GM12878 (cell line): ENCODE measurements at regions not wholly inside any gene's neighbourhood (a gene's known extent, or its start where the extent isn't known, plus 50 kb on each side); places are given as distances from the start of the nearest gene placed in this dataset.

Source experiments
- ATAC-seq: fragments of 200-7000 bp; cut with Tn5 transposase; 3 replicates; pipeline ENCODE4 v1.9.1; 2020; ENCODE audit warnings: mild to moderate bottlenecking, moderate library complexity
- BruUV-seq: library from RNA; stranded (reverse); fragments of 400-500 nt; replicated peaks from 2 replicates; lab custom pipeline; 2021; lab: Mats Ljungman, UMichigan
- CTCF ChIA-PET: fragments of 300-600 bp; sonication (Branson Sonifier 250); formaldehyde crosslinking; extraction: SDS; loops from one replicate; lab custom pipeline; 2021; ENCODE audit warnings: inconsistent platforms; lab: Yijun Ruan, JAX
- POLR2A ChIA-PET: fragments of 350-600 bp; formaldehyde crosslinking; extraction: SDS; loops from one replicate; lab custom pipeline; 2021; ENCODE audit warnings: inconsistent platforms; lab: Charles Lee
- RAD21 ChIA-PET: fragments of 300-600 bp; sonication (Branson Sonifier 250); formaldehyde crosslinking; loops from one replicate; lab custom pipeline; 2023; ENCODE audit warnings: antibody characterized with exemption; ENCODE audit not compliant: unreplicated experiment; lab: Charles Lee
- SMC1A ChIA-PET: fragments of 300-600 bp; sonication (Branson Sonifier 250); formaldehyde crosslinking; loops from one replicate; lab custom pipeline; 2023; ENCODE audit not compliant: unreplicated experiment, uncharacterized antibody; lab: Charles Lee
- DNase-seq: peaks from one replicate; pipeline ENCODE4 v3.0.0-alpha.2; 2011; ENCODE audit warnings: low read depth, low spot score
- FAIRE-seq: peaks from 3 replicates; lab custom pipeline; 2011; peaks lifted over from hg19 to GRCh38; lab: Jason Lieb, UNC
- H2AFZ ChIP-seq: 2 replicates; pipeline ENCODE4 v1.6.0; 2011; ENCODE audit warnings: low read depth, low read length, control low read depth; ENCODE audit not compliant: control insufficient read depth
- H3K27ac ChIP-seq: 2 replicates; pipeline ENCODE4 v1.5.1; 2011; ENCODE audit warnings: control low read depth; ENCODE audit not compliant: control insufficient read depth, insufficient read depth
- H3K27me3 ChIP-seq, 2 experiments: replicated peaks in 1 of 2; 2 replicates each; pipeline versions ENCODE4 v1.6.0 to v1.6.1; 2011; ENCODE audit warnings: low read length in 1 of 2; ENCODE audit not compliant: control insufficient read depth in 2 of 2, insufficient read depth in 2 of 2
- H3K36me3 ChIP-seq, 2 experiments: 2 replicates each; pipeline ENCODE4 v1.5.1; 2011; ENCODE audit warnings: low read length in 1 of 2; ENCODE audit not compliant: control insufficient read depth in 2 of 2, insufficient read depth in 2 of 2
- H3K4me1 ChIP-seq: 2 replicates; pipeline ENCODE4 v1.6.1; 2011; ENCODE audit warnings: mild to moderate bottlenecking, low read length, moderate library complexity, mixed read lengths; ENCODE audit not compliant: control insufficient read depth, insufficient read depth
- H3K4me2 ChIP-seq: 2 replicates; pipeline ENCODE4 v1.6.0; 2011; ENCODE audit warnings: control low read depth; ENCODE audit not compliant: control insufficient read depth, insufficient read depth
- H3K4me3 ChIP-seq: fragments of 200-600 bp; sonication (generic); 2 replicates; pipeline ENCODE4 v1.5.1; 2016
- H3K79me2 ChIP-seq: 2 replicates; pipeline ENCODE4 v1.6.0; 2011; ENCODE audit warnings: low read length; ENCODE audit not compliant: control insufficient read depth, insufficient read depth
- H3K9ac ChIP-seq: 2 replicates; pipeline ENCODE4 v1.8.0; 2011; ENCODE audit warnings: low read length, control low read depth, mixed read lengths; ENCODE audit not compliant: control insufficient read depth, insufficient read depth
- H3K9me3 ChIP-seq: replicated peaks from 3 replicates; pipeline ENCODE4 v1.5.1; 2011; ENCODE audit warnings: mild to moderate bottlenecking, low read length; ENCODE audit not compliant: control insufficient read depth, insufficient read depth
- H4K20me1 ChIP-seq: 2 replicates; pipeline ENCODE4 v1.6.0; 2011; ENCODE audit not compliant: control insufficient read depth, insufficient read depth
- BCL11A ChIP-seq: IDR thresholded peaks from 2 replicates; pipeline ENCODE4 v1.6.1; 2011; ENCODE audit warnings: low read depth, low read length
- BCLAF1 ChIP-seq: fragments of 450-650 bp; IDR thresholded peaks from 2 replicates; pipeline ENCODE4 v1.6.1; 2017; ENCODE audit warnings: antibody characterized with exemption, mild to moderate bottlenecking, moderate library complexity
- CHD2 ChIP-seq: IDR thresholded peaks from 2 replicates; pipeline ENCODE4 v1.6.1; 2011; ENCODE audit warnings: low read depth, low read length, improper control_type of control experiment, borderline replicate concordance
- CREB1 ChIP-seq: IDR thresholded peaks from 2 replicates; pipeline ENCODE4 v1.6.1; 2012; ENCODE audit warnings: low read depth, mild to moderate bottlenecking, inconsistent platforms
- HDAC2 ChIP-seq: fragments of 200-600 bp; sonication (generic); IDR thresholded peaks from 2 replicates; pipeline ENCODE4 v1.6.1; 2017
- MEF2A ChIP-seq: IDR thresholded peaks from 2 replicates; pipeline ENCODE4 v1.6.1; 2011; ENCODE audit warnings: low read depth, mild to moderate bottlenecking, low read length, moderate library complexity; ENCODE audit not compliant: insufficient read depth
- NR2C1 ChIP-seq: fragments of 450-650 bp; IDR thresholded peaks from 2 replicates; pipeline ENCODE4 v1.6.1; 2017; ENCODE audit warnings: antibody characterized with exemption, mild to moderate bottlenecking, moderate library complexity
- PBX3 ChIP-seq: IDR thresholded peaks from 2 replicates; pipeline ENCODE4 v1.6.1; 2011; ENCODE audit warnings: mild to moderate bottlenecking, low read depth, low read length, moderate library complexity; ENCODE audit not compliant: insufficient replicate concordance
- PKNOX1 ChIP-seq: fragments of 450-650 bp; IDR thresholded peaks from 2 replicates; pipeline ENCODE4 v1.6.1; 2016; ENCODE audit warnings: mild to moderate bottlenecking
- POLR2AphosphoS2 ChIP-seq: IDR thresholded peaks from 2 replicates; pipeline ENCODE4 v1.6.1; 2011; ENCODE audit warnings: low read depth, mild to moderate bottlenecking, low read length, improper control_type of control experiment, moderate library complexity
- RELA ChIP-seq: fragments of 450-650 bp; IDR thresholded peaks from 2 replicates; pipeline ENCODE4 v1.8.0; 2014; ENCODE audit warnings: borderline replicate concordance; ENCODE audit not compliant: partially characterized antibody
- SREBF1 ChIP-seq: IDR thresholded peaks from 2 replicates; pipeline ENCODE4 v1.6.1; 2012; ENCODE audit warnings: mild to moderate bottlenecking, low read length
- WGBS: methylation state at CpG from one replicate; pipeline ENCODE4 v1.1.6; 2016; ENCODE audit warnings: low lambda C conversion rate; ENCODE audit not compliant: insufficient replicate concordance, insufficient coverage; ENCODE audit errors: missing lambda C conversion rate; 5-methylcytosine and 5-hydroxymethylcytosine counted together
- in situ Hi-C: fragments of 300-500 bp; cut with MboI; formaldehyde crosslinking; loops from 9 replicates; pipeline ENCODE4 v1.14.3; 2018; ENCODE audit warnings: mixed read lengths
- intact Hi-C: fragments of 100-400 bp; cut with micrococcal nuclease; formaldehyde crosslinking; loops from one replicate; pipeline ENCODE4 v1.14.2; 2022; ENCODE audit not compliant: unreplicated experiment

GRCh38 chr4:128483041-128483440 is 195.4 kb upstream of the PGRMC2 start:
- H3K4me2 ChIP-seq = no peak overlapping the region
- no peaks in the 10 kb centered on the region for H3K4me1 ChIP-seq
- ChIA-PET SMC1A (no interaction called here), POLR2A (no interaction called here), RAD21 (no interaction called here), CTCF (interaction anchor here (0.6 to 1.1 kb wide), 3 partner anchors 8 to 122 kb away, joined by 3 to 6 read pairs (median 3); no protein-coding TSS in a partner anchor)
- H3K4me3 ChIP-seq = no peak overlapping the region
- H3K27ac ChIP-seq = no peak overlapping the region
- BruUV-seq = no TSS peak
- FAIRE-seq (no peak), DNase-seq (no peak), ATAC-seq (no peak)
- WGBS = 79% methylated on average over 2 of the region's 2 CpGs
- no peak overlapping the region for H3K9ac ChIP-seq
- no peaks in the 10 kb centered on the region for H3K27me3 ChIP-seq
- no peak for TF ChIP-seq POLR2AphosphoS2
- TF ChIP-seq NR2C1 = no peak
- TF ChIP-seq RELA = no peak
- TF ChIP-seq CREB1 = no peak
- TF ChIP-seq SREBF1 = no peak
- no peaks in the 10 kb centered on the region for H3K36me3 ChIP-seq
- no peaks in the 10 kb centered on the region; the same call in 2 of the 3 replicates for H3K9me3 ChIP-seq
- H3K79me2 ChIP-seq = no peaks in the 10 kb centered on the region
- in situ Hi-C loops (no loop called here), intact Hi-C loops (no loop called here)
- no peak overlapping the region for H2AFZ ChIP-seq
- H4K20me1 ChIP-seq = no peaks in the 10 kb centered on the region

GRCh38 chr4:128481752-128482480 is 194.3 kb upstream of the PGRMC2 start:
- POLR2A ChIA-PET = no interaction called here
- H3K9ac ChIP-seq = no peak overlapping the region
- H3K4me2 ChIP-seq = no peak overlapping the region
- no TSS peak for BruUV-seq
- intact Hi-C loops (no loop called here), in situ Hi-C loops (no loop called here)
- H3K9me3 ChIP-seq = no peaks in the 10 kb centered on the region; the same call in 2 of the 3 replicates
- no peak overlapping the region for H3K4me3 ChIP-seq
- no peaks in the 10 kb centered on the region for H3K79me2 ChIP-seq
- RAD21 ChIA-PET = no interaction called here
- H3K4me1 ChIP-seq = no peaks in the 10 kb centered on the region
- H2AFZ ChIP-seq = no peak overlapping the region
- H3K27me3 ChIP-seq = no peaks in the 10 kb centered on the region
- SMC1A ChIA-PET = no interaction called here
- WGBS = 6% methylated on average over 1 of the region's 1 CpG
- no peaks in the 10 kb centered on the region for H3K36me3 ChIP-seq
- FAIRE-seq (no peak), ATAC-seq (no peak), DNase-seq (no peak)
- no peak overlapping the region for H3K27ac ChIP-seq
- no peaks in the 10 kb centered on the region for H4K20me1 ChIP-seq
- CTCF ChIA-PET = interaction anchor here (1.2 kb wide), 1 partner anchor 26 kb away, joined by 3 read pairs; no protein-coding TSS in a partner anchor
- TF ChIP-seq PKNOX1 (no peak), PBX3 (no peak), CREB1 (no peak), CHD2 (no peak), HDAC2 (no peak), BCL11A (no peak), BCLAF1 (no peak), MEF2A (no peak)
